Adipocyte (in vitro differentiated cells): ENCODE measurements at regions not wholly inside any gene's neighbourhood (a gene's known extent, or its start where the extent isn't known, plus 50 kb on each side); places are given as distances from the start of the nearest gene placed in this dataset.

Experiments used
- DNase-seq: peaks from one replicate; pipeline ENCODE4 v3.0.0-alpha.2; 2015; ENCODE audit warnings: low read depth
- H3K27me3 ChIP-seq: replicated peaks from 2 replicates; pipeline ENCODE4 v1.7.0; 2013; ENCODE audit warnings: mild to moderate bottlenecking, low read length, moderate library complexity; ENCODE audit not compliant: control insufficient read depth, insufficient read depth
- H3K36me3 ChIP-seq: 2 replicates; pipeline ENCODE4 v1.7.0; 2013; ENCODE audit warnings: low read length, mild to moderate bottlenecking, moderate library complexity; ENCODE audit not compliant: control insufficient read depth, insufficient read depth, severe bottlenecking
- H3K4me1 ChIP-seq: 2 replicates; pipeline ENCODE4 v1.7.0; 2013; ENCODE audit warnings: mild to moderate bottlenecking, low read length, moderate library complexity; ENCODE audit not compliant: control insufficient read depth, insufficient read depth
- H3K4me3 ChIP-seq: 2 replicates; pipeline ENCODE4 v1.7.0; 2013; ENCODE audit warnings: mild to moderate bottlenecking, low read length, moderate library complexity
- H3K9ac ChIP-seq: 2 replicates; pipeline ENCODE4 v1.7.0; 2013; ENCODE audit warnings: mild to moderate bottlenecking, low read length, moderate library complexity
- H3K9me3 ChIP-seq: 2 replicates; pipeline ENCODE4 v1.7.0; 2013; ENCODE audit warnings: mild to moderate bottlenecking, low read length, moderate library complexity; ENCODE audit not compliant: control insufficient read depth

- Histone ChIP-seq H3K9me3 (no peaks in the 10 kb centered on the region), H3K9ac (no peak overlapping the region), H3K4me3 (no peak overlapping the region), H3K36me3 (no peaks in the 10 kb centered on the region), H3K27me3 (no peaks in the 10 kb centered on the region), H3K4me1 (no peaks in the 10 kb centered on the region)
- DNase-seq, result no peak
These were observed 50.4 kb upstream of the ANKRD50 start for GRCh38 chr4:124762956-124763355.
